Hepatic stellate cell (primary cell): ENCODE measurements at regions not wholly inside any gene's neighbourhood (a gene's known extent, or its start where the extent isn't known, plus 50 kb on each side); places are given as distances from the start of the nearest gene placed in this dataset.

Source experiments
- DNase-seq: peaks from one replicate; pipeline ENCODE4 v3.0.0; 2011; ENCODE audit warnings: low spot score

GRCh38 chr10:131490991-131491594 is 179.6 kb upstream of the TCERG1L start:
- no peak for DNase-seq

- DNase-seq, result no peak
These were observed 180.8 kb upstream of the TCERG1L start for GRCh38 chr10:131492211-131492857.

GRCh38 chr10:131493432-131493831 is 181.9 kb upstream of the TCERG1L start:
- no peak for DNase-seq

- no peak for DNase-seq
These were observed 182.9 kb upstream of the TCERG1L start for GRCh38 chr10:131494451-131494850.

GRCh38 chr10:131495224-131495623 is 183.7 kb upstream of the TCERG1L start:
- DNase-seq, result no peak

GRCh38 chr10:131495892-131496291 is 184.4 kb upstream of the TCERG1L start:
- DNase-seq, result no peak

GRCh38 chr10:131496351-131497052 is 185.0 kb upstream of the TCERG1L start:
- no peak for DNase-seq

GRCh38 chr10:131499566-131499965 is 188.0 kb upstream of the TCERG1L start:
- no peak for DNase-seq

GRCh38 chr10:131500181-131500580 is 188.7 kb upstream of the TCERG1L start:
- DNase-seq, result no peak

GRCh38 chr10:131500892-131501291 is 189.4 kb upstream of the TCERG1L start:
- no peak for DNase-seq

GRCh38 chr10:131503992-131504391 is 192.5 kb upstream of the TCERG1L start:
- no peak for DNase-seq

- no peak for DNase-seq
These were observed 199.9 kb upstream of the TCERG1L start for GRCh38 chr10:131511391-131511790.

GRCh38 chr10:131512852-131513251 is 201.3 kb upstream of the TCERG1L start:
- no peak for DNase-seq

- no peak for DNase-seq
These were observed 201.9 kb upstream of the TCERG1L start for GRCh38 chr10:131513445-131513844.

GRCh38 chr10:131513901-131514300 is 202.4 kb upstream of the TCERG1L start:
- no peak for DNase-seq

- no peak for DNase-seq
These were observed 202.9 kb upstream of the TCERG1L start for GRCh38 chr10:131514454-131514853.

- DNase-seq, result no peak
These were observed 204.8 kb upstream of the TCERG1L start for GRCh38 chr10:131516285-131516684.

- DNase-seq, result no peak
These were observed 206.3 kb upstream of the TCERG1L start for GRCh38 chr10:131517781-131518180.

- no peak for DNase-seq
These were observed 208.4 kb upstream of the TCERG1L start for GRCh38 chr10:131519723-131520605.

- DNase-seq, result no peak
These were observed 220.0 kb upstream of the TCERG1L start for GRCh38 chr10:131531265-131532190.

GRCh38 chr10:131532291-131532690 is 220.8 kb upstream of the TCERG1L start:
- no peak for DNase-seq
